GM19463 (cell line): ENCODE measurements at regions not wholly inside any gene's neighbourhood (a gene's known extent, or its start where the extent isn't known, plus 50 kb on each side); places are given as distances from the start of the nearest gene placed in this dataset.
"Not testable (repeated sequence)": the region's sequence is repeated elsewhere in the genome, so short reads cannot be mapped to it uniquely, and the experiment has no call there.

Experiments used
- ATAC-seq: cut with Tn5 transposase; IDR thresholded peaks from one replicate; pipeline ENCODE4 v1.9.1; 2021; ENCODE audit warnings: mild to moderate bottlenecking, moderate library complexity; ENCODE audit not compliant: unreplicated experiment

DNA sequence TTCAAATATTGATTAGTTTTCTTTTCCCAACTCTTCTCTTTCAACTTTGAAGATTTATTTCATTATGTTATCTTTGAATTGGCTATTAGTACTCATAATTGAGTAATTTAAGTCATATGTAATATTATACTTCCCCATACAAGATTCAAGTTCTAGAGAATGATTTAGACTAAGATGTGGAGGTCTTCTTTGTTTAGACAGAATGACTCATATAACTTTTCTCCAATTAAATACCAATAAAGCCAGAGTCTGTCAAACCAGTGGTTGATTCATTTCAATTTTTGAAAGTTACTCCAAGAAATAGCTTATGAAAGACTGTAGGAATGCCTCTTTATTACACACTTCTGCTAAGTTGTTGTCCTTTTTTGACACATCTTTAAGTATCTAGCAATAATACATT lies 115.8 kb upstream of the SLC35F3 start:
- no peak for ATAC-seq

DNA sequence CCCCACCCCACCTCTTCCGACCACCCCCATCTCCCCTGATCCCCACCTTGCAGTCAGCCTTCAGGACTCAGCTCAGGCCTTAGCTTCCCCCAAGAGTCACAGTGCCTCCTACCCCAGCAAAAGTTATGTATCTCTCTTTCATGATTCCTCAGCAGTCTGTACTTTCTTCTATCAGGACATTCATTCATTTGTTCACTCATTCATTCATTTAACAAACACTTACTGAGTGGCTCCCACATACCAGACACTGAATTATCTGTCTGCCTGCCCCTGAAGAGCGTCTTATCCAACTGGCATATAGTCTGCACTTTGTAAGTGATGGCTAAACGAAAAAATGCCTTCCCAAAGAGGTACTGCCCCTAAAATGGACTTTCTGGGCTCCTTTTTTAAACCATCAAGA lies 114.4 kb upstream of the SLC35F3 start:
- no peak for ATAC-seq

DNA sequence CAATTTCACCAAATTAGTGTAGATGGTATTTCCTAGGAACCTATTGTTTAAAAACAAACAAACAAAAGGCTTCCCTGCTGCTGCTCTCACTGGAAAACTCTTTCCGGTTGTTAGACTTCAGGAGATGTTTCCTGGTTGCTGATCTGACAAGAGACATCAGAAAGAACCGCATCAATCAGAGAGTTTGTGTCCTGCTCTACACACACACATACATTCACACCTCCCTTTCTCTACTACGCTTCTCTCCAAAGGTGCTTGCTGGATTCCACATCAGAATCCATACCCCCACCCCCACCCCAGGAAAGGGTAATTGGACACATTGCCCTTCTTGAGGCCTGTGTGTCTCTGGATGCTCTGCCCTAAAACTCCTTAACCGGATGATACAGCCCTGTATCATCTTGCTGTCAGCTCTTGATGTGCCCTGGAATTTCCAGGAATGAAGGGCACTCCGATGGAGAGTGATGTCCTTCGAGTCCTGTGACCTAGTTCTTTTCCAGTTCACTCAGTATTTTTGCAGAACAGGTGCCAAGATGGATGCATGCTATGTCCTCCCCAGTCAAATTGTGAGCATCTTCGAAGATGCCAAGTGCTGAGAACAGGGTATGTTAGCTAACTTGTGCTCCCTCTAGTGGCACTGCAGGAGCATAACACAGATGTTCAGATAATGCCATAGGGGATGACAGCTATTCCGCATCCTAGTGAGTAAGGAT lies 113.7 kb upstream of the SLC35F3 start:
- ATAC-seq = peak; percentile 65

DNA sequence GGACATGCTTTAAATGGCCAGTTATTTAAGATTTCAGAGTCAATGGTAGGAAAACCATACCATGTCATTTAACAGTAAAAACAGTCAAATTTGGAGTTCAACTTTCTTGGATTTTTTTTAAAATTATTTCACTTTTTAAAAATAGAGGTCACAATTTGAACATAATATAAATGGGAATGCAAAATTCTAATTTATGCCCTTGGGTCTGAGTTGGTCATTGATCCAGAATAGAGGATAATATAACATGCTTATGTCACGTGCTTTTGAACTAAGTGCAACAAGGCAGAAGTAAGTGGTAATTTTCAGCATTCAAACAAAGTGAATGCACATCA lies 113.1 kb upstream of the SLC35F3 start:
- ATAC-seq = no peak

DNA sequence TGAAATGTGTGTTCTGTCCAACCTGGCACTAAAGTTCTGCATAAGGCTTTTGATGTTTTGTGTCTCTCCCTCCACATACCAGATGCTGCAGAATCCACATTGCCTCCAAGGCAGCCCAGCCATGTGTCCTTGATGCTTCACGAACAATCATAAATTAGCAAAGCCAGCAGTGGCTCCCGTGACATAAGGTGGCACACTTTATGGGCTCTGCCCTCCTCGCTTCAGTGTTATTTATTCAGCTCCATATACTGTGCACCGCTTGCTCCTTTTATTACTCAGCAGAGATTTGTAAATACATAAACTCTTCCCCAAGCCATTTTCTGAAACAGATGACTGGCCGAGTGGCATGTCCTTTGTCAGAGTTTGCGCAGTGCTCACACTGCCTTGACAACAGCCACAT lies 112.8 kb upstream of the SLC35F3 start:
- ATAC-seq = no peak

DNA sequence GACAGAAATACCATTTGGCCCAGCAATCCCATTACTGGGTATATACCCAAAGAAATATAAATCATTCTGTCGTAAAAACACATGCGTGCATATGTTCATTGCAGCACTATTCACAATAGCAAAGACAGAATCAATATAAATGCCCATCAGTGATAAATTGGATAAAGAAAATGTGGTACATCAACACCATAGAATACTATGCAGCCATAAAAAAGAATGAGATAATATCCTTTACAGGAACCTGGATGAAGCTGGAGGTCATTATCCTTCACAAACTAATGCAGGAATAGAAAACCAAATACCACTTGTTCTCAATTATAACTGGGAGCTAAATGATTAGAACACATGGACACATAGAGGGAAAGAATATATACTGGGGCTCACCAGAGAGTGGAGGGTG lies 109.6 kb upstream of the SLC35F3 start:
- ATAC-seq = no peak

DNA sequence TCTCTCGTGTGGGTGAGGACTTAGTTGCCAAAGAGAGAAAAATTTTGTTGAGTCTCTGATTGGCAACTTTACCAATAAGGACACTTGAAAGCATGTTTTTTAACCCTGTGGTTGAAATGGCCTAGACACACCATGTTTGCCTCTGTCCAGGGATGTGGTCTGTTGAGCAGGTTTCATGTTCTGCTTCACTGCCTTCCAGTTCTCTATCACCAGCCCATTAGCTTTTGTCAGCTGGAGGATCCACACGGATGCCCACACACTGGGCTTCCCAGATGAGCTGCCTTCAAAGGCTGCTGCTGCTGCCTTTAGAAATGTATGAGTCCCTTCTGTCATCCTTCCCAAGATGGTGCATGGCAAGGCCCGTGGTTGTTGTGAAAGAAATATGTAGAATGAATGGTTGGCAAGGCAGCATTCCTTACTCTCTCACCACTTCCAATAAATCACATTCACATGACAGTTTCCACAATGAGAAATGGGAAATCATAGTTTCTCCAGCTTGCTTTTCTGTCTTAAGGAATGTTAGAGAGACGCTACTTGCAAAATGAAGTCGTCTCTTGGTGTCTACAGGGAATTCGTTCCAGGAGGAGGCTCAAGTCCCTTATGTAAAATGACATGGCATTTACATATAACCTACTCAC lies 108.2 kb upstream of the SLC35F3 start:
- peak; percentile 91 for ATAC-seq

DNA sequence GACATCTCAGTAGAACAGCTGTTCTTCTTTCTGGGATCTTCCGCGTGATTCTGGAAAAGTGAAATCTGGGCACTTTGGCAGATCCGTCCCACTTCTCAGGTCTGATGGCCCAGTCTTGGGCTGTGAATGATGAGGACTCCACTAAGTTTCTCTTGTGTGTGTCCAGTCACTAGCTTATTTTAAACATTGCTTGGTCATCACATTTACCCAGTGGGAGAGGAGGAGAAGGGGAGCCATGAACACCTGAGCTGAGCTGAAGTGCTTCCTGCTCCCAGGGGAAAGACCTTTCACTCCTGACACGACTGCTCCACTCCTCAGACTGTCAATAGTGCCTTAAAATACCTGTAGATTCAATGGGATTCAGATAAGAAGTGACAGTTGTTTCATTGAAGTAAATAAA lies 101.9 kb upstream of the SLC35F3 start:
- no peak for ATAC-seq

DNA sequence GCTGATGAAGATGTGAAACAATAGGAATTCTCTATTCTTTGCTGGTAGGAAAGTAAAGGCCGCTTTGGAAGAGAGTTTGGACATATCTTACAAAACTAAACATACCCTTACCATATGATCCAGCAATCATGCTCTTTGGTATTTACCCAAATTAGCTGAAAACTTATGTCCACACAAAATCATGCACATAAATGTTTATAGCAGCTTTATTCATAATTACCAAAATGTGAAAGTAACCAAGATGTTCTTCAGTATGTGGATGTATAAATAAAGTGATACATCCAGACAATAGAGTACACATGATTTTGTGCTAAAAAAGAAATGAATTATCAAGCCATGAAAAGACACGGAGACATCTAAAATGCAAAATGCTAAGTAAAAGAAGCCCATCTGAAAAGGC lies 98.7 kb upstream of the SLC35F3 start:
- no peak for ATAC-seq

DNA sequence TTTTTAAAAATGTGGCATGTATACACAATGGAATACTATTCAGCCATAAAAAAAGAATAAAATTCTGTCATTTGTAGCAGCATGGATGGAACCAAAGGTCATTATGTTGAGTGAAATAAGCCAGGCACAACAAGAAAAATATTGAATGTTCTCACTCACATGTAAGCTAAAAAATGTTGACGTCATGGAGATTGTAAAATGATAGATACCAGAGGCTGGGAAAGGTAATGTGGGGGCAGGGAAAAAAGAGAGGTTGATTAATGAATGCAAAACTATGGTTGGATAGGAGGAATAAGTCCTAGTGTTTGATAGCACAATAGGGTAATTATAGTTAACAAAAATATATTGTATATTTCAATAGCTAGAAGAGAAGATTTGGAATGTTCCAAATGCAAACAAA lies 89.1 kb upstream of the SLC35F3 start:
- no peak for ATAC-seq

DNA sequence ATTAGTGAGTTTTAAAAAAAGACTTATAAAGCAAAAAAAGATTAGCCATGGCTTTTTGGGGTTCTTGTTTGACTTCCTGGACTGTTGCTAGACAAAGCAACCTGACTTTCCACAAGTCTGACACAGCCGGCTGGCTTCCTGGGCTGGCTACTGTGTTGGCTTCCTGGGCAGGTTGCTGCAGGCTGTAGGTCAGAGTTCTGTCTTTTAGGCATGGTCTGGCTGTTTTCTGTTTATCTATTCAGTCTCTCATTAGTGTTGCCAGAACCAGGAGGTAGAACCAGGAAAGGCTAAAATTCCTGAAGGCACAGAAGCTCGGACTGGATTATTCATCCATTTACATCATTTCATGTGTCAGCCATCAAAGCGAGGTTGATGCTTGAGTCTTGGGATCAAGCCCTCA lies 88.6 kb upstream of the SLC35F3 start:
- no peak for ATAC-seq

DNA sequence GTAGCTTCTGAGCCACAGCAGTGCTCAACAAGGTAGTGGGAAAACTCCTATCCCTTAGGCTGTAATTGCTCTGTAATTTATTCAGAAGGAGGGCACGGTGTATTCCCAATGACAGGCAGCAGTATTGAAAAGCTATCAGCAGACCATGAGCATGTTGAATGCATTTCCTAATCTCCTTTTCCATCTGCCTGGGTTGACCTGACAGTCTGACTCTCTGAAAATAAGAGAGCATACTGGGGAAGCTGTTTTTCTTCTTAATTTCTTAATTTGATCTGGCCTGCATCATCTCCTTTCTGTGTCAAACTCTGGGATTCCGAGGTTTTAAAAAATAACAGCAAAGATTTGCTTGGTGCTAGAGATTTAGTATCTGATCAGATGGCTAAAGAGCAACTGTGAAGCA lies 88.1 kb upstream of the SLC35F3 start:
- ATAC-seq = no peak

DNA sequence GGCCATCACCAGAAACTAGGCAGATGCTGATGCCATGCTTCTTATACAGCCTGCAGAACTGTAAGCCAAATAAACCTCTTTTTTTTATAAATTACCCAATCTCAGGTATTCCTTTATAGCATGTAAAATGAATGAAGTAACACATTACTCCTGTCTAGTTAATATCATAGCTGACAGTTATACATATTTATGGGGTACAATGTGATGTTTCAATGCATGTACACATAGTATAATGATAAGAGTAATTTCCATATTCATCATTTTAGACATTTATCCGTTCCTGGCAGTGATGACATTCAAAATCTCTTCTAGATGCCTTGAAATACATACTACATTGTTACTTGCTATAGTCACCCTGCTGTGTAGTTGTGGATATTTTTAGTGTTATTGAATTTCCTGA lies 85.4 kb upstream of the SLC35F3 start:
- no peak for ATAC-seq

DNA sequence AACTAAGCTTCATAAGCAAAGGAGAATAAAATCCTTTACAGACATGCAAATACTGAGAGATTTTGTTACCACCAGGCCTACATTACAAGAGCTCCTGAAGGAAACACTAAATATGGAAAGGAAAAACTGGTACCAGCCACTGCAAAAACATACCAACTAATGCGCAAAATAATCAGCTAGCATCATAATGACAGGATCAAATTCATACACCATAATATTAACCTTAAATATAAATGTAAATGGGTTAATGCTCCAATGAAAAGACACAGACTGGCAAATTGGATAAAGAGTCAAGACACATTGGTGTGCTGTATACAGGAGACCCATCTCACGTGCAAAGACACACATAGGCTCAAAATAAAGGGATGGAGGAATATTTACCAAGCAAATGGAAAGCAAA lies 80.3 kb upstream of the SLC35F3 start:
- ATAC-seq = not testable (repeated sequence)

DNA sequence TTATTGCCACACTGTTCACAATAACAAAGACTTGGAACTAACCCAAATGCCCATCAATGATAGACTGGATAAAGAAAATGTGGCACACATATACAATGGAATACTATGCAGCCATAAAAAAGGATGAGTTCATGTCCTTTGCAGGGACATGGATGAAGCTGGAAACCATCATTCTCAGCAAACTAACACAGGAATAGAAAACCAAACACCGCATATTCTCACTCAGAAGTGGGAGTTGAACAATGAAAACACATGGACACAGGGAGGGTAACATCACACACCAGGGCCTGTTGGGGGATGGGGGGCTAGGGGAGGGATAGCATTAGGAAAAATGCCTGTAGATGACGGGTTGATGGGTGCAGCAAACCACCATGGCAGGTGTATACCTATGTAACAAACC lies 76.5 kb upstream of the SLC35F3 start:
- ATAC-seq = not testable (repeated sequence)

DNA sequence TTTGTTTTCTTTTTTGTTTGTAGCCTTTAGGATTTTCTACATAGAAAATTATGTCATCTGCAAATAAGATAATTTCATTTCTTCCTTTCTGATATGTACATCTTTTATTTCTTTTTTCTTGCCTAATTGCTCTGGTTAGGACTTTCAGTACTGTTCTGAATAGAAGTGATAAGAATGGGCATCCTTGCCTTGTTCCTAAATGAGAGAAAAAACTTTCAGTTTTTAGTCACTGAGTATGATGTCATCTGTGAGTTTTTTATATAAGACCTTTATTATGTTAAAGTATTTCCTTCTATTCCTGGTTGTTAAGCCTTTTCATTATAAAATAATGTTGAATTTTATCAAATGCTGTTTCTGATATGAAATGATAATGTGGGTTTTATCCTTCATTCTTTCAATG lies 76.0 kb upstream of the SLC35F3 start:
- no peak for ATAC-seq

DNA sequence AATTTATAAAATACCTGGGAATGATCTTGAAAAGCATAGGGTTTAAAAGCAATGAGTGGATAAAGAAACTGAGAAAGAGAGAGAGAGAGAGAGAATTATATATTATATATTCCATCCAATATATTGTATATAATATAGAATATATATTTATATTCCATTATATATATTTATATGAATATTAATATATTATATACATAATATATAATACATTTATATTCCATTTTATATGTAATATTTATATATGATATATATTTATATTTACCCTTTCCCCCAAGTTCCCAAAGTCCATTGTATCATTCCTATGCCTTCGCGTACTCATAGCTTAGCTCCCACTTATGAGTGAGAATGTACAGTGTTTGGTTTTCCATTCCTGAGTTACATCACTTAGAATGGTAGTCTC lies 69.9 kb upstream of the SLC35F3 start:
- ATAC-seq = no peak

DNA sequence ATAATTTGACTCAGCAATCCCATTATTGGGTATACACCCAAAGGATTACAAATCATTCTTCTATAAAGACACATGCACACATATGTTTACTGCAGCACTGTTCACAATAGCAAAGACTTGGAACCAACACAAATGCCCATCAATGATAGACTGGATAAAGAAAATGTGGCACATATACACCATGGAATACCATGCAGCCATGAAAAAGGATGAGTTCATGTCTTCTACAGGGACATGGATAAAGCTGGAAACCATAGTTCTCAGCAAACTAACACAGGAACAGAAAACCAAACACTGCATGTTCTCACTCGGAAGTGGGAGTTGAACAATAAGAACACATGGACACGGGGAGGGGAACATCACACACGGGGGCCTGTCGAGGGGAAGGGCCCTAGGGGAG lies 66.3 kb upstream of the SLC35F3 start:
- ATAC-seq = not testable (repeated sequence)

DNA sequence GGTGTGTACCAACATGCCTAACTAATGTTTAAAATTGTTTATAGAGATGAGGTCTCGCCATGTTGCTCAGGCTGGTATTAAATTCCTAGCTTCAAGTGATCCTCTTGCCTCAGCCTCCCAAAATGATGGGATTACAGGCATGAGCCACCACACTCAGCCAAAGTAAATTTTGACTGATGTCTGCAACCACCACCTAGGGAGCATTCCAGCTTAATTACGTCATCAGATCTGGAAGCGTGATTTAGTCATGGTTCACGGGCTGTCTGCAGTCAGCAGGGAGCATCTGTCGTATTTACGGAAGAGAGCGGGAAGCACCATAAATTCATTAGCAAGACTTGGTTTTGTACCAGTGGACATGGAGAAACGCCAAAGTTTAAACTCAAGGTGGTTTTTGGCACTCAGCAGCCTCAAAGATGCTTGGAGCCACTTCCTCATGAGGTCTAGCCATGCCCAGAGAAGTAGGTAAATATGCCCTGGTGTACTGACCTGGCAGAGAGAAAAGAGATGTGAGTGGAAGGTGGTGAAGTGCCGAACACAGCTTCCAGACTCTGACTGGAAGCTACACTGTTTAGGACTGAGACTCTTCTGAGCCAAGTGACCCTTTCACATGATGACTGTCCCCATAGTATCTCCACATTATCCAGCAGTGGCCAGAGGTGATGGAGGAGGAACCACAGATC lies 60.8 kb upstream of the SLC35F3 start:
- ATAC-seq = no peak

DNA sequence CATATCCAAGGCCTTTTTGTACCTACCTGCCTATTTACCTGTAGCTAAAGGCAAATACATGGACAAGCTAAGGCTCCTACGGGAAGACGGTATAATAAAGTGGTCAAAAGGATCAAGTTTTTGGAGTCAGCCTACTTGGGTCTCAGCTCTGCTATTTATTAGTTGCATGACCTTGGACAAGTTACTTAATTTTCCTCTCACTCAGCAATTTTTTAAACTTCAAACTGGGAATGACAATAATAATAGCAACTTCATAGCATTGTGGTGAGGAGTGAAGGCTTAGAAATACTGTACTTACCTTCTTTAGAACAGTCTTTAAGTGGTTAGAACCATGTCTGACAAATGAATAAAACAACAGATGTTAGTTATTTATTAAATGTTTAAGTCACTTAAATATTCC lies 60.2 kb upstream of the SLC35F3 start:
- ATAC-seq = no peak

DNA sequence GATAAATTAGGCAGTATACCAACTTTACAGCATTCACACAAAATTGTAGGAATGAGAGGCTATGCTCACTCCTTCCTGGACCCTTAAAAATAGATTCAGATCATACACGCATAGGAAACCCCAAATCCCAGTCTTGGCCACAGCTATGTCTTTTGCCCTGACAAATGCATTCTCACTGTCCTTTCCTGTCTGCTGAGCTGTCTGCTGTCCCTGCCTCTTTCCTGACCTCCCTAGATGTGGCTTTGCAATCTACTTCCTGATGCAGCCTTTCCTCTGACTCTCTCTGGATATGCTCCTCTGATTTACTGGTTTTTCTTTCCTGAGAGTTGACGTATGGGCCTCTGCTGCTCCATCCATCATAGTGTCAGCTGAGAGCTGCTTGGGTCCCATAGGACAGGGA lies 59.8 kb upstream of the SLC35F3 start:
- no peak for ATAC-seq
